Smooth muscle cell (in vitro differentiated cells): ENCODE measurements at regions not wholly inside any gene's neighbourhood (a gene's known extent, or its start where the extent isn't known, plus 50 kb on each side); places are given as distances from the start of the nearest gene placed in this dataset.
"Not testable (repeated sequence)": the region's sequence is repeated elsewhere in the genome, so short reads cannot be mapped to it uniquely, and the experiment has no call there.

Experiments used
- DNase-seq: peaks from one replicate; lab custom pipeline; 2025; ENCODE audit not compliant: unreplicated experiment; lab: John Stamatoyannopoulos, UW
- H2AFZ ChIP-seq: fragments of 200-600 bp; sonication (generic); 2 replicates; pipeline ENCODE4 v1.6.0; 2016; ENCODE audit warnings: antibody characterized with exemption, low read depth, mild to moderate bottlenecking
- H3F3A ChIP-seq: fragments of 200-600 bp; sonication (generic); 2 replicates; pipeline ENCODE4 v1.6.0; 2017; ENCODE audit warnings: antibody characterized with exemption, low read depth
- H3K27ac ChIP-seq: fragments of 200-600 bp; sonication (generic); 2 replicates; pipeline ENCODE4 v1.5.1; 2016; ENCODE audit warnings: low read depth, mild to moderate bottlenecking
- H3K27me3 ChIP-seq: fragments of 200-600 bp; sonication (generic); 2 replicates; pipeline ENCODE4 v1.6.1; 2016; ENCODE audit warnings: low read depth, mild to moderate bottlenecking
- H3K36me3 ChIP-seq: fragments of 200-600 bp; sonication (generic); 2 replicates; pipeline ENCODE4 v1.5.1; 2016; ENCODE audit warnings: low read depth
- H3K4me1 ChIP-seq: fragments of 200-600 bp; sonication (generic); 2 replicates; pipeline ENCODE4 v1.5.1; 2016; ENCODE audit warnings: low read depth
- H3K4me2 ChIP-seq: fragments of 200-600 bp; sonication (generic); 2 replicates; pipeline ENCODE4 v1.6.0; 2016; ENCODE audit warnings: mild to moderate bottlenecking
- H3K4me3 ChIP-seq: fragments of 200-600 bp; sonication (generic); 2 replicates; pipeline ENCODE4 v1.5.1; 2016; ENCODE audit warnings: mild to moderate bottlenecking
- H3K79me2 ChIP-seq: fragments of 200-600 bp; sonication (generic); 2 replicates; pipeline ENCODE4 v1.6.0; 2016; ENCODE audit warnings: low read depth, mild to moderate bottlenecking
- H3K9ac ChIP-seq: fragments of 200-600 bp; sonication (generic); 2 replicates; pipeline ENCODE4 v1.6.0; 2016; ENCODE audit warnings: low read depth
- H3K9me3 ChIP-seq: fragments of 200-600 bp; sonication (generic); replicated peaks from 2 replicates; pipeline ENCODE4 v1.5.1; 2016; ENCODE audit warnings: low read depth
- H4K20me1 ChIP-seq: fragments of 200-600 bp; sonication (generic); 2 replicates; pipeline ENCODE4 v1.6.0; 2016; ENCODE audit warnings: low read depth
- CTCF ChIP-seq: fragments of 200-600 bp; sonication (generic); IDR thresholded peaks from 2 replicates; pipeline ENCODE4 v1.5.1; 2017; ENCODE audit warnings: borderline replicate concordance, mild to moderate bottlenecking, antibody characterized with exemption; ENCODE audit not compliant: insufficient read depth, poor library complexity, severe bottlenecking
- WGBS: methylation state at CpG from one replicate; pipeline ENCODE4 v1.1.7; 2016; ENCODE audit warnings: low lambda C conversion rate; 5-methylcytosine and 5-hydroxymethylcytosine counted together

DNA sequence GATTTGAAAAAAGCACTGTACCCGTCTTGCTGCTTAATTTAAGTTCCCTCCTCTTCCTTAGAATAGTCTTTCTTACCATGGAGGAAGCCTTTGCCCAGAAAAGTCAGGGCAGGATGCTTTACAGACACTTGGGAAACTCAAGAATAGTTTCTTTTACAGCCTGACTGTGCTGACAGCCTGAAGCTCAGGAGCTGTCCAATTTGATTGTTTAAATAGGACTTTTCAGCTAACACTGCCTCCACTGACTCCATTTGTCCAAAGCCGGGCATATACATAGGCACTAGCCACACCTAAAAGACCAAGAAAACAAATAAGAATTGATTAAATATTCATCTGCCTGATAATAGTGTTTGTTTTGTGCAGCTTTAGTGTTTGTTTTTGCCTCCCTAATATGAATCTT lies 110.9 kb upstream of the L3MBTL4 start:
- Histone ChIP-seq H3K9me3 (no peaks in the 10 kb centered on the region), H3K4me1 (no peaks in the 10 kb centered on the region), H3K9ac (no peak overlapping the region), H3K4me2 (no peak overlapping the region), H3K4me3 (no peak overlapping the region), H3K79me2 (no peaks in the 10 kb centered on the region), H2AFZ (no peak overlapping the region), H4K20me1 (no peaks in the 10 kb centered on the region), H3K36me3 (no peaks in the 10 kb centered on the region), H3K27ac (no peak overlapping the region), H3K27me3 (no peaks in the 10 kb centered on the region), H3F3A (no peaks in the 10 kb centered on the region)
- 70% methylated on average over 2 of the region's 2 CpGs for WGBS
- TF ChIP-seq CTCF = no peak
- DNase-seq = no peak

DNA sequence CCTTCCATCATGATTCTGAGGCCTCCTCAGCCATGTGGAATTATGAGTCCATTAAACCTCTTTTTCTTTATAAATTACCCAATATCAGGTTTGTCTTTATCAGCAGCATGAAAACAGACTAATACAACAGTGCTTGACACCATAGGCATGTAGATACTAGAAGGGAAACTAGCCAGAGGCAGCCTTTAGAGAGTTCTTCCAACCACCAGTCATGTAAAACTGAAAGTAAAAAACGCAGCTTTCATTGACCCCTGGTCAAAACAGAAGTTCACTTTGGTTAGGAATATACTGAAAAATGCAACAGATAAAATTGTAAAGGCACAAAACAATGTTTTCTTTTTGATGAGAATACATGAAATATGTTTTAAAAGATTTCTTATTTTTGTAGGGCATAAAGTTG lies 122.8 kb upstream of the L3MBTL4 start:
- Histone ChIP-seq H3K4me1 (no peaks in the 10 kb centered on the region), H3K4me2 (no peak overlapping the region), H4K20me1 (no peaks in the 10 kb centered on the region), H3K27ac (no peak overlapping the region), H3K9ac (no peak overlapping the region), H3K79me2 (no peaks in the 10 kb centered on the region), H3K36me3 (no peaks in the 10 kb centered on the region), H3K27me3 (no peaks in the 10 kb centered on the region), H3K9me3 (no peaks in the 10 kb centered on the region), H2AFZ (peak overlapping the region; percentile 10), H3K4me3 (no peak overlapping the region), H3F3A (no peaks in the 10 kb centered on the region)
- WGBS = 86% methylated on average over 1 of the region's 1 CpG
- TF ChIP-seq CTCF = no peak
- DNase-seq = no peak

GRCh38 chr18:6541131-6541679 lies 126.5 kb upstream of the L3MBTL4 start:
- not testable (repeated sequence) for H3K9me3 ChIP-seq, H3K79me2 ChIP-seq, H3K9ac ChIP-seq, H3K4me1 ChIP-seq, H2AFZ ChIP-seq, H3K36me3 ChIP-seq, H4K20me1 ChIP-seq, H3K4me3 ChIP-seq, H3K27me3 ChIP-seq, DNase-seq, H3F3A ChIP-seq, H3K4me2 ChIP-seq
- H3K27ac ChIP-seq = peak overlapping the region; percentile 33
- WGBS = 83% methylated on average over 6 of the region's 6 CpGs
- TF ChIP-seq CTCF = peak; percentile 32

DNA sequence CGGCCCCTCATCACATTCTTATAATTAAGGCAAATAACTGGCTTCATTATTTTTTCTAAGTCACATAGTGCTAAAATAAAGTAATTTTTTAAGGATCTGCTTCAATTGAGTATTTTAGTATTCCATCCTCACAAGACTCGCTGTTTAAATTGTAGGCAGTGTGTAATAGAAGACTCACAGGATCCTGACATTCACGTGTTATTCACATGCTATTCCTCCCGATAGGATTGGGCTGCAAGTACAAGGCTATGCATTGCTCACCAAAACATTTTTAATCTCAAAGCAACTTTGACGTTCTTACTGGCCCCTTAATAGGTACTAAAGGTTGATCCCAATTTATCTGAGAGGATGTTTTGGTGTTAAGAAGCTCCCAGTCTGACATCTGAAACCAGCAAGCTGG lies 127.6 kb upstream of the L3MBTL4 start:
- Histone ChIP-seq H3K4me3 (no peak overlapping the region), H3K4me2 (no peak overlapping the region), H3K9me3 (no peaks in the 10 kb centered on the region), H3F3A (no peaks in the 10 kb centered on the region), H2AFZ (no peak overlapping the region), H3K36me3 (no peaks in the 10 kb centered on the region), H3K27ac (no peak overlapping the region), H3K9ac (no peak overlapping the region), H3K27me3 (no peaks in the 10 kb centered on the region), H3K79me2 (no peaks in the 10 kb centered on the region), H4K20me1 (no peaks in the 10 kb centered on the region), H3K4me1 (no peaks in the 10 kb centered on the region)
- no peak for TF ChIP-seq CTCF
- 86% methylated on average over 5 of the region's 5 CpGs for WGBS
- no peak for DNase-seq
